ENCODE measurements at regions not wholly inside any gene's neighbourhood (a gene's known extent, or its start where the extent isn't known, plus 50 kb on each side); places are given as distances from the start of the nearest gene placed in this dataset.

GRCh38 chr4:123105026-123105420 lies 182.6 kb upstream of the NUDT6 start:
- Mint-ChIP-seq H3K4me3 (no peak overlapping the region), H3K27ac (no peak overlapping the region), H3K9me3 (no peaks in the 10 kb centered on the region), H3K36me3 (ENCODE audit: low read depth) (peaks cover 5% of the 10 kb centered on the region), H3K27me3 (ENCODE audit: low read depth) (no peaks in the 10 kb centered on the region), H3K4me1 (ENCODE audit: low read depth) (no peaks in the 10 kb centered on the region)
- DNase-seq: no peak
- CTCF ChIA-PET: interaction anchor here (1.0 kb wide), 1 partner anchor 555 kb away, joined by 5 read pairs; no protein-coding TSS in a partner anchor
- intact Hi-C loops (cut with micrococcal nuclease): no loop called here

- DNase-seq: no peak
- no peak overlapping the region for H3K4me3 Mint-ChIP-seq
- intact Hi-C loops (cut with micrococcal nuclease): no loop called here
- H3K9me3 Mint-ChIP-seq: no peaks in the 10 kb centered on the region
- H3K36me3 Mint-ChIP-seq (ENCODE audit: low read depth): peaks cover 5% of the 10 kb centered on the region
- no peaks in the 10 kb centered on the region for H3K27me3 Mint-ChIP-seq (ENCODE audit: low read depth)
- no peak overlapping the region for H3K27ac Mint-ChIP-seq
- CTCF ChIA-PET: interaction anchor here (1.4 kb wide), 1 partner anchor 9 kb away, joined by 3 read pairs; no protein-coding TSS in a partner anchor
- no peaks in the 10 kb centered on the region for H3K4me1 Mint-ChIP-seq (ENCODE audit: low read depth)
Measured at GRCh38 chr4:123106747-123107146, 184.3 kb upstream of the NUDT6 start.

- Mint-ChIP-seq H3K36me3 (ENCODE audit: low read depth) (peaks cover 5% of the 10 kb centered on the region), H3K27me3 (ENCODE audit: low read depth) (no peaks in the 10 kb centered on the region), H3K9me3 (no peaks in the 10 kb centered on the region), H3K27ac (no peak overlapping the region), H3K4me1 (ENCODE audit: low read depth) (no peaks in the 10 kb centered on the region), H3K4me3 (no peak overlapping the region)
- no peak for DNase-seq
- CTCF ChIA-PET: interaction anchor here (1.4 kb wide), 1 partner anchor 8 kb away, joined by 3 read pairs; no protein-coding TSS in a partner anchor
- intact Hi-C loops (cut with micrococcal nuclease): no loop called here
Measured at GRCh38 chr4:123107444-123108252, 185.3 kb upstream of the NUDT6 start.

GRCh38 chr4:123109139-123109538 lies 186.7 kb upstream of the NUDT6 start:
- H3K4me1 Mint-ChIP-seq (ENCODE audit: low read depth): no peaks in the 10 kb centered on the region
- H3K27me3 Mint-ChIP-seq (ENCODE audit: low read depth): no peaks in the 10 kb centered on the region
- no peak overlapping the region for H3K4me3 Mint-ChIP-seq
- intact Hi-C loops (cut with micrococcal nuclease): no loop called here
- peaks cover 9% of the 10 kb centered on the region for H3K36me3 Mint-ChIP-seq (ENCODE audit: low read depth)
- CTCF ChIA-PET: no interaction called here
- DNase-seq: no peak
- no peak overlapping the region for H3K27ac Mint-ChIP-seq
- H3K9me3 Mint-ChIP-seq: peaks cover 2% of the 10 kb centered on the region

- Mint-ChIP-seq H3K4me3 (no peak overlapping the region), H3K27ac (no peak overlapping the region), H3K36me3 (ENCODE audit: low read depth) (peaks cover 9% of the 10 kb centered on the region), H3K4me1 (ENCODE audit: low read depth) (no peaks in the 10 kb centered on the region), H3K9me3 (peaks cover 2% of the 10 kb centered on the region), H3K27me3 (ENCODE audit: low read depth) (no peaks in the 10 kb centered on the region)
- intact Hi-C loops (cut with micrococcal nuclease): no loop called here
- DNase-seq: no peak
- CTCF ChIA-PET: no interaction called here
Measured at GRCh38 chr4:123110147-123110546, 187.8 kb upstream of the NUDT6 start.

- intact Hi-C loops (cut with micrococcal nuclease): no loop called here
- H3K4me1 Mint-ChIP-seq (ENCODE audit: low read depth): no peaks in the 10 kb centered on the region
Measured at GRCh38 chr4:123110685-123111084, 188.3 kb upstream of the NUDT6 start.

GRCh38 chr4:123113155-123113554 lies 190.8 kb upstream of the NUDT6 start:
- CTCF ChIA-PET: interaction anchor here (1.3 kb wide), 1 partner anchor 11 kb away, joined by 3 read pairs; no protein-coding TSS in a partner anchor
- H3K9me3 Mint-ChIP-seq: peaks cover 2% of the 10 kb centered on the region
- intact Hi-C loops (cut with micrococcal nuclease): no loop called here

More at GRCh38 chr4:123110685-123111084, 188.3 kb upstream of the NUDT6 start:
- no peaks in the 10 kb centered on the region for H3K27me3 Mint-ChIP-seq (ENCODE audit: low read depth)
- H3K27ac Mint-ChIP-seq: no peak overlapping the region
- no peak overlapping the region for H3K4me3 Mint-ChIP-seq
- H3K9me3 Mint-ChIP-seq: peaks cover 2% of the 10 kb centered on the region
- CTCF ChIA-PET: interaction anchor here (0.6 kb wide), 1 partner anchor 607 kb away, joined by 3 read pairs; no protein-coding TSS in a partner anchor
- no peak for DNase-seq
- H3K36me3 Mint-ChIP-seq (ENCODE audit: low read depth): peaks cover 9% of the 10 kb centered on the region

GRCh38 chr4:123114084-123114914 lies 191.9 kb upstream of the NUDT6 start:
- intact Hi-C loops (cut with micrococcal nuclease): no loop called here

More at GRCh38 chr4:123113155-123113554, 190.8 kb upstream of the NUDT6 start:
- Mint-ChIP-seq H3K27ac (no peak overlapping the region), H3K27me3 (ENCODE audit: low read depth) (no peaks in the 10 kb centered on the region), H3K4me3 (no peak overlapping the region), H3K4me1 (ENCODE audit: low read depth) (no peaks in the 10 kb centered on the region), H3K36me3 (ENCODE audit: low read depth) (peaks cover 8% of the 10 kb centered on the region)
- DNase-seq: no peak

GRCh38 chr4:123114915-123115756 lies 192.7 kb upstream of the NUDT6 start:
- CTCF ChIA-PET: interaction anchor here (1.7 kb wide), 1 partner anchor 8 kb away, joined by 3 read pairs; no protein-coding TSS in a partner anchor
- H3K27ac Mint-ChIP-seq: no peak overlapping the region
- peaks cover 14% of the 10 kb centered on the region for H3K36me3 Mint-ChIP-seq (ENCODE audit: low read depth)
- intact Hi-C loops (cut with micrococcal nuclease): no loop called here
- DNase-seq: no peak
- no peaks in the 10 kb centered on the region for H3K4me1 Mint-ChIP-seq (ENCODE audit: low read depth)
- H3K27me3 Mint-ChIP-seq (ENCODE audit: low read depth): no peaks in the 10 kb centered on the region
- no peak overlapping the region for H3K4me3 Mint-ChIP-seq
- H3K9me3 Mint-ChIP-seq: peaks cover 2% of the 10 kb centered on the region

More at GRCh38 chr4:123114084-123114914, 191.9 kb upstream of the NUDT6 start:
- peaks cover 2% of the 10 kb centered on the region for H3K9me3 Mint-ChIP-seq
- H3K4me3 Mint-ChIP-seq: no peak overlapping the region
- CTCF ChIA-PET: interaction anchor here (1.3 kb wide), 1 partner anchor 12 kb away, joined by 3 read pairs; no protein-coding TSS in a partner anchor
- H3K36me3 Mint-ChIP-seq (ENCODE audit: low read depth): peaks cover 11% of the 10 kb centered on the region
- H3K27me3 Mint-ChIP-seq (ENCODE audit: low read depth): no peaks in the 10 kb centered on the region
- no peak overlapping the region for H3K27ac Mint-ChIP-seq
- no peaks in the 10 kb centered on the region for H3K4me1 Mint-ChIP-seq (ENCODE audit: low read depth)
- DNase-seq: no peak

- Mint-ChIP-seq H3K9me3 (peaks cover 2% of the 10 kb centered on the region), H3K4me3 (no peak overlapping the region), H3K27ac (no peak overlapping the region), H3K36me3 (ENCODE audit: low read depth) (peaks cover 14% of the 10 kb centered on the region), H3K27me3 (ENCODE audit: low read depth) (no peaks in the 10 kb centered on the region), H3K4me1 (ENCODE audit: low read depth) (no peaks in the 10 kb centered on the region)
- intact Hi-C loops (cut with micrococcal nuclease): no loop called here
- CTCF ChIA-PET: interaction anchor here (1.7 kb wide), 1 partner anchor 10 kb away, joined by 3 read pairs; no protein-coding TSS in a partner anchor
- DNase-seq: no peak
Measured at GRCh38 chr4:123116412-123116811, 194.0 kb upstream of the NUDT6 start.

- DNase-seq: no peak
- Mint-ChIP-seq H3K4me1 (ENCODE audit: low read depth) (no peaks in the 10 kb centered on the region), H3K27ac (no peak overlapping the region), H3K27me3 (ENCODE audit: low read depth) (no peaks in the 10 kb centered on the region), H3K9me3 (no peaks in the 10 kb centered on the region), H3K4me3 (no peak overlapping the region), H3K36me3 (ENCODE audit: low read depth) (peaks cover 18% of the 10 kb centered on the region)
- CTCF ChIA-PET: no interaction called here
- intact Hi-C loops (cut with micrococcal nuclease): loop anchor here (10.0 kb wide), 1 partner anchor 204 kb away; no protein-coding TSS in a partner anchor
Measured at GRCh38 chr4:123120473-123120872, 198.1 kb upstream of the NUDT6 start.
